Small intestine (tissue), 7 donors: ENCODE measurements at regions not wholly inside any gene's neighbourhood (a gene's known extent, or its start where the extent isn't known, plus 50 kb on each side); places are given as distances from the start of the nearest gene placed in this dataset.

ENCODE experiments used
- DNase-seq, 2 donors: peaks; one replicate each; pipeline versions ENCODE4 v3.0.0 to v3.0.0-alpha.2; 2013
- FAIRE-seq: peaks from 2 replicates; lab custom pipeline; 2012; peaks lifted over from hg19 to GRCh38; lab: Jason Lieb, UNC
- H3K27ac ChIP-seq, 3 donors: one replicate each; pipeline ENCODE4 v1.5.1; 2013; ENCODE audit warnings: low read length in 2 of 3, mild to moderate bottlenecking in 2 of 3, control low read depth in 1 of 3, inconsistent platforms in 1 of 3, low read depth in 1 of 3, moderate library complexity in 1 of 3
- H3K27me3 ChIP-seq, 3 donors: one replicate each; pipeline ENCODE4 v1.6.1; 2013; ENCODE audit warnings: low read length in 3 of 3, inconsistent platforms in 1 of 3; ENCODE audit not compliant: control insufficient read depth in 3 of 3, insufficient read depth in 3 of 3
- H3K36me3 ChIP-seq, 3 donors: one replicate each; pipeline ENCODE4 v1.6.1; 2013; ENCODE audit warnings: low read length in 3 of 3, inconsistent platforms in 1 of 3, low read depth in 1 of 3, mild to moderate bottlenecking in 1 of 3, moderate library complexity in 1 of 3; ENCODE audit not compliant: control insufficient read depth in 3 of 3, insufficient read depth in 2 of 3
- H3K4me1 ChIP-seq, 3 donors: one replicate each; pipeline ENCODE4 v1.6.1; 2013; ENCODE audit warnings: low read length in 2 of 3, inconsistent platforms in 1 of 3, low read depth in 1 of 3, mild to moderate bottlenecking in 1 of 3, moderate library complexity in 1 of 3; ENCODE audit not compliant: control insufficient read depth in 3 of 3, insufficient read depth in 2 of 3
- H3K4me3 ChIP-seq, 3 donors: one replicate each; pipeline ENCODE4 v1.5.1; 2013; ENCODE audit warnings: low read length in 3 of 3, control low read depth in 1 of 3, inconsistent platforms in 1 of 3, low read depth in 1 of 3, mild to moderate bottlenecking in 1 of 3, moderate library complexity in 1 of 3
- H3K9me3 ChIP-seq, 2 donors: one replicate each; pipeline ENCODE4 v1.6.1; 2013; ENCODE audit warnings: low read depth in 1 of 2, low read length in 1 of 2; ENCODE audit not compliant: control insufficient read depth in 2 of 2, insufficient read depth in 1 of 2
- WGBS, 3 donors: extraction: QIAGEN DNeasy Blood & Tissue Kit; methylation state at CpG; one replicate each; pipeline ENCODE4 v1.1.7; 2013; 5-methylcytosine and 5-hydroxymethylcytosine counted together
- donor health status: healthy with polysubstance abuse.
- donor health status: control.
- donor health status: control.
- donor health status: Bipolar disorder and iron deficiency.
- donor health status: healthy.

- H3K27ac ChIP-seq, result no peak overlapping the region
- no peaks in the 10 kb centered on the region for H3K27me3 ChIP-seq
- no peak overlapping the region for H3K4me3 ChIP-seq
- peaks cover 0 to 13% of the 10 kb centered on the region in 2 donors for H3K9me3 ChIP-seq
- no peak for DNase-seq
- H3K36me3 ChIP-seq, result peaks cover 0 to 66% (median 0%) of the 10 kb centered on the region in 3 donors
- no peak for FAIRE-seq
- no peaks in the 10 kb centered on the region for H3K4me1 ChIP-seq
- 95% methylated on average over 28 to 32 of the region's 32 CpGs for WGBS, 3 donors
These were observed 88.4 kb downstream of the CTTN start for GRCh38 chr11:70486731-70487130.

GRCh38 chr11:70487160-70487559 is 88.8 kb downstream of the CTTN start:
- WGBS, 3 donors, result 93 to 94% (median 93%) methylated on average over 25 of the region's 25 CpGs
- no peak overlapping the region for H3K27ac ChIP-seq
- H3K4me1 ChIP-seq, result no peaks in the 10 kb centered on the region
- DNase-seq, result no peak
- FAIRE-seq, result no peak
- H3K9me3 ChIP-seq, result peaks cover 0 to 16% of the 10 kb centered on the region in 2 donors
- no peak overlapping the region for H3K4me3 ChIP-seq
- H3K27me3 ChIP-seq, result no peaks in the 10 kb centered on the region
- peaks cover 0 to 67% (median 0%) of the 10 kb centered on the region in 3 donors for H3K36me3 ChIP-seq

- no peak overlapping the region for H3K4me3 ChIP-seq
- H3K36me3 ChIP-seq, result peaks cover 0 to 65% (median 0%) of the 10 kb centered on the region in 3 donors
- no peak for FAIRE-seq
- H3K9me3 ChIP-seq, result peaks cover 0 to 17% of the 10 kb centered on the region in 2 donors
- no peak for DNase-seq
- no peaks in the 10 kb centered on the region for H3K27me3 ChIP-seq
- H3K4me1 ChIP-seq, result no peaks in the 10 kb centered on the region
- 73 to 88% (median 86%) methylated on average over 15 to 16 of the region's 16 CpGs for WGBS, 3 donors
- H3K27ac ChIP-seq, result no peak overlapping the region
These were observed 89.4 kb downstream of the CTTN start for GRCh38 chr11:70487756-70488155.

DNA sequence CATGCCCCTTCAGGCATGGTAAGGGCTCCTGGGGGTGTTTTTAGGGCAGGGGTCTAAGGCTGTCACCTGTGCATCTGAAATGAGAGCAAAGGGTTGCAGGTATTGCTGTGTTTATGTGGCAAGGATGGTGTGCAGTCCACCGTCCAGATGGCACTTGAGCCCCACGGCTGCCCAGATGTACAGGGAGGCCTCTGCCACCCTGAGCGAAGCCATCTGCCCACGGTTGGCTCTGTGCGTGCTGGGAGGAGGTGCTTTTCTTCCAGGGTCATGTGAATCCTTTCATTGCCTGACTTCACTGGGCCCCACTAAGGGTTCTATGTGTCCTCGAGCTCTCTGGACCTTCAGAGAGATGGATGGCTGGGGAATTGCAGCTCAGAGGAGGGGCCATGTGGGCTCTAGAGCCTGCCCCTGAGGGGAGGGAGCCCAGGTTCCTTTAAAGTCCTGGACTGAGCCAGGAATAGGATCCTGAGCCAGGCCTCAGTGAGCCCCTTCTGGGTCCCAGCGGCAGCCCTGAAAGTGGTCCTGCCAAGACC is 89.9 kb downstream of the CTTN start:
- Histone ChIP-seq H3K9me3 (peaks cover 0 to 17% of the 10 kb centered on the region in 2 donors), H3K4me3 (no peak overlapping the region), H3K27ac (no peak overlapping the region), H3K27me3 (no peaks in the 10 kb centered on the region), H3K36me3 (peaks cover 0 to 65% (median 0%) of the 10 kb centered on the region in 3 donors), H3K4me1 (no peaks in the 10 kb centered on the region)
- 80 to 91% (median 84%) methylated on average over 7 of the region's 7 CpGs for WGBS, 3 donors
- FAIRE-seq (no peak), DNase-seq (no peak)

- FAIRE-seq (no peak), DNase-seq (no peak)
- Histone ChIP-seq H3K36me3 (peaks cover 0 to 66% (median 0%) of the 10 kb centered on the region in 3 donors), H3K27me3 (no peaks in the 10 kb centered on the region), H3K9me3 (peaks cover 0 to 17% of the 10 kb centered on the region in 2 donors), H3K27ac (no peak overlapping the region), H3K4me1 (no peaks in the 10 kb centered on the region), H3K4me3 (no peak overlapping the region)
- WGBS, 3 donors, result 91 to 92% (median 91%) methylated on average over 6 of the region's 6 CpGs
These were observed 90.9 kb downstream of the CTTN start for GRCh38 chr11:70489276-70489675.

DNA sequence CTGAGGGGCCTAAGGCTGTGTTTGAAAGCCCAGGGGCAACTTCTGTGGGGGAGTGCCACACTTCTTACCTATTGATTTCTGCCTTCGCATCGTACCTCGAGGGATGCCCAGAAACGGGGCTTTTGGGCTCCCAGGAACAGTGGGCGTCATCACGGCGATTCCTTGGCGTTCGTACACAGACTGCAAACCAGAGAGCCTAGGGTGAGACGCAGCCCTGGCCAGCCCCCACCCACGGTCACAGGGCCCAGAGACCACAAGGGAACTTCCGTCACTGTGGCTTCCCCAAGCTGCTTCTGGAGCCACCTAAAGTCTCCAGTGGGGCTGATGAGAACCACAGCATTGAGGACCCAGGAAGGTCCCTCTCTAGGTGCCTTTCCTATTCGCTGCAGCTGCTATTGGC is 91.9 kb downstream of the CTTN start:
- Histone ChIP-seq H3K4me3 (no peak overlapping the region), H3K27ac (no peak overlapping the region), H3K27me3 (no peaks in the 10 kb centered on the region), H3K36me3 (peaks cover 0 to 67% (median 0%) of the 10 kb centered on the region in 3 donors), H3K9me3 (peaks cover 0 to 17% of the 10 kb centered on the region in 2 donors), H3K4me1 (no peaks in the 10 kb centered on the region)
- 78 to 96% (median 87%) methylated on average over 13 of the region's 13 CpGs for WGBS, 3 donors
- DNase-seq (no peak), FAIRE-seq (no peak)

DNA sequence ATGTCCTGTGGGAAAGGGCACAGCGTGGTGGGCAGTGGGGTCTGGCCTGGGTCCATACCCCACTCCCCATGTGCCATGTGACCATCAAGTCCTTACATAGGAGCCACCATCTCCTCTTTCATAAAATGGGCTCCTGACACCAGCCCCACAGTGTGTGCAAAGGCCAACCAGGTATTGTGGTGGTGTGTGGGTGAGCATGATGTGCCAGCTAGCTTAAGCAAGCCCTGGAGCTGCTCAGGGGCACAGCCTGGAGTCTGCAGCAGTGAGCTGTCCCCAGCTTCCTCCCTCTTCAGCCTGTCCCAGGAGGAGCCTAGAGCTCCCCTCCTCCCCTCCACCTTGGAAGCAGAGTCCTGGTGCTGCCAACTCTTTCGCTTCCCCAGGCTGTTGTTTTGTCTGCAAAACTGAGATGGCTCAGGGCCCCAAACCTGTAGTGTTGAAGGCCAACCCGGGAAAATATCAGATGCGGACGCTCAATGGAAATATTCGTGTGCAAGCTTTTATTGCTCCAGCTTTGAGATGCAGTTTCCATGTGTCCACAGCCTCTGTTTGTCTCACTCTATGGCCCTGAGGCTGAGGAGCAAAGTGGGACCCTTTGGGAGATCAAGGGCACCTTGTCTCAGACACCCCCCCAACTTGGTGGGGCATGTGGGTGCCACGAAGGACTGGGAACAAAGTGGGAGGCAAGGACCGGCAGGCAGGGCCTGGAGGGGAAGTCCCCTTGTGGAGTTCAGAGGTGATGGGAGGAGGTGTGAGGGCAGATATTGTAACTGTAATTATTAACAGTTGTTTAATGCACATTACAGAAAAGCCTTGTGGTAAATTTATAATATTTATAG is 92.6 kb downstream of the CTTN start:
- no peak overlapping the region for H3K4me3 ChIP-seq
- no peak overlapping the region for H3K27ac ChIP-seq
- FAIRE-seq, result no peak
- 81 to 92% (median 84%) methylated on average over 7 to 8 of the region's 8 CpGs for WGBS, 3 donors
- peaks cover 0 to 67% (median 0%) of the 10 kb centered on the region in 3 donors for H3K36me3 ChIP-seq
- no peaks in the 10 kb centered on the region for H3K27me3 ChIP-seq
- H3K9me3 ChIP-seq, result peaks cover 0 to 17% of the 10 kb centered on the region in 2 donors
- DNase-seq, result no peak
- H3K4me1 ChIP-seq, result no peaks in the 10 kb centered on the region

GRCh38 chr11:70491696-70492472 is 93.6 kb downstream of the CTTN start:
- peaks cover 0 to 17% of the 10 kb centered on the region in 2 donors for H3K9me3 ChIP-seq
- H3K4me1 ChIP-seq, result no peaks in the 10 kb centered on the region
- no peak overlapping the region for H3K4me3 ChIP-seq
- no peak for DNase-seq
- FAIRE-seq, result no peak
- peaks cover 0 to 62% (median 0%) of the 10 kb centered on the region in 3 donors for H3K36me3 ChIP-seq
- WGBS, 3 donors, result 92 to 95% (median 94%) methylated on average over 30 of the region's 30 CpGs
- H3K27ac ChIP-seq, result no peak overlapping the region
- no peaks in the 10 kb centered on the region for H3K27me3 ChIP-seq
